ENCODE measurements at regions not wholly inside any gene's neighbourhood (a gene's known extent, or its start where the extent isn't known, plus 50 kb on each side); places are given as distances from the start of the nearest gene placed in this dataset.

- POLR2A ChIA-PET: no interaction called here
- Histone ChIP-seq H3K9me3 (no peaks in the 10 kb centered on the region), H3K4me2 (no peak overlapping the region), H3K4me1 (no peaks in the 10 kb centered on the region), H3K27ac (no peak overlapping the region), H3K4me3 (no peak overlapping the region)
- WGBS (ENCODE audit: missing lambda C conversion rate): 59% methylated on average over 2 of the region's 2 CpGs
- DNase-seq (ENCODE audit: low read depth in 1 of 2, low spot score in 1 of 2) (no peak), FAIRE-seq (no peak), ATAC-seq (no peak)
- CTCF ChIA-PET: no interaction called here
- TF ChIP-seq MAFK (IDR thresholded peaks at IDR 0.05; ENCODE audit: partially characterized antibody): no peak
- TF ChIP-seq RFX5 (IDR thresholded peaks at IDR 0.05): no peak
These were observed 929.7 kb downstream of the C4orf33 start for GRCh38 chr4:130025701-130026100.

GRCh38 chr4:130026185-130026584 lies 930.2 kb downstream of the C4orf33 start:
- Histone ChIP-seq H3K9me3 (no peaks in the 10 kb centered on the region), H3K4me1 (no peaks in the 10 kb centered on the region), H3K27ac (no peak overlapping the region), H3K4me2 (no peak overlapping the region), H3K4me3 (no peak overlapping the region)
- TF ChIP-seq ZFP36 (IDR thresholded peaks at IDR 0.05; ENCODE audit: borderline replicate concordance, partially characterized antibody) (no peak), CHD2 (IDR thresholded peaks at IDR 0.05; ENCODE audit: low read length, partially characterized antibody) (no peak), POLR2AphosphoS2 (conservative IDR thresholded peaks at IDR 0.05; ENCODE audit: low read length) (no peak), ESRRA (IDR thresholded peaks at IDR 0.05; ENCODE audit: borderline replicate concordance, low read length) (no peak), NFE2L2 (conservative IDR thresholded peaks at IDR 0.05; ENCODE audit: low read length) (no peak), ZNF302 (CRISPR knock-in tag; IDR thresholded peaks at IDR 0.05) (no peak)
- CTCF ChIA-PET: no interaction called here
- no peak for ATAC-seq
- POLR2A ChIA-PET: no interaction called here
- FAIRE-seq: no peak
- 14% methylated on average over 1 of the region's 1 CpG for WGBS (ENCODE audit: missing lambda C conversion rate)
- DNase-seq (ENCODE audit: low read depth in 1 of 2, low spot score in 1 of 2): no peak

GRCh38 chr4:130027973-130028372 lies 932.0 kb downstream of the C4orf33 start:
- TF ChIP-seq HOXB5 (CRISPR knock-in tag; IDR thresholded peaks at IDR 0.05): no peak
- no peak for FAIRE-seq
- ATAC-seq: no peak
- 1% methylated on average over 2 of the region's 2 CpGs for WGBS (ENCODE audit: missing lambda C conversion rate)
- Histone ChIP-seq H3K9me3 (no peaks in the 10 kb centered on the region), H3K27ac (no peak overlapping the region), H3K4me2 (no peak overlapping the region), H3K4me3 (no peak overlapping the region), H3K4me1 (no peaks in the 10 kb centered on the region)
- ChIA-PET POLR2A (no interaction called here), CTCF (no interaction called here)
- DNase-seq (ENCODE audit: low read depth in 1 of 2, low spot score in 1 of 2): no peak

GRCh38 chr4:130028552-130028951 lies 932.6 kb downstream of the C4orf33 start:
- Histone ChIP-seq H3K4me2 (no peak overlapping the region), H3K4me1 (no peaks in the 10 kb centered on the region), H3K9me3 (no peaks in the 10 kb centered on the region), H3K4me3 (no peak overlapping the region), H3K27ac (no peak overlapping the region)
- DNase-seq (ENCODE audit: low read depth in 1 of 2, low spot score in 1 of 2): no peak
- POLR2A ChIA-PET: no interaction called here
- CTCF ChIA-PET: no interaction called here
- no peak for FAIRE-seq
- no peak for ATAC-seq
- 22% methylated on average over 3 of the region's 3 CpGs for WGBS (ENCODE audit: missing lambda C conversion rate)
- no peak for TF ChIP-seq CEBPB (IDR thresholded peaks at IDR 0.05)
- TF ChIP-seq ZNF302 (CRISPR knock-in tag; IDR thresholded peaks at IDR 0.05): no peak
- no peak for TF ChIP-seq NR3C1 (IDR thresholded peaks at IDR 0.05)
- no peak for TF ChIP-seq TP53 (CRISPR knock-in tag; IDR thresholded peaks at IDR 0.05)
- no peak for TF ChIP-seq BHLHE40 (IDR thresholded peaks at IDR 0.05; ENCODE audit: low read depth, low read length)
- no peak for TF ChIP-seq RFX5 (IDR thresholded peaks at IDR 0.05)
- TF ChIP-seq MYC (IDR thresholded peaks at IDR 0.05; ENCODE audit: borderline replicate concordance, low read length): no peak
- no peak for TF ChIP-seq EP300 (IDR thresholded peaks at IDR 0.05)
- TF ChIP-seq ESRRA (IDR thresholded peaks at IDR 0.05; ENCODE audit: borderline replicate concordance, low read length): no peak
- TF ChIP-seq E2F6 (IDR thresholded peaks at IDR 0.05; ENCODE audit: borderline replicate concordance, low read depth): no peak
- TF ChIP-seq USF2 (IDR thresholded peaks at IDR 0.05): no peak
- TF ChIP-seq RNF2 (IDR thresholded peaks at IDR 0.05; ENCODE audit: borderline replicate concordance, low read depth): no peak
- TF ChIP-seq GATA3 (IDR thresholded peaks at IDR 0.05; ENCODE audit: borderline replicate concordance): no peak
- no peak for TF ChIP-seq NFE2L2 (conservative IDR thresholded peaks at IDR 0.05; ENCODE audit: low read length)
- no peak for TF ChIP-seq SMC3 (IDR thresholded peaks at IDR 0.05)
- no peak for TF ChIP-seq ELK1 (IDR thresholded peaks at IDR 0.05; ENCODE audit: low read depth, low read length)

Data from A549 (cell line).